Epithelial cell of proximal tubule (primary cell): ENCODE measurements at regions not wholly inside any gene's neighbourhood (a gene's known extent, or its start where the extent isn't known, plus 50 kb on each side); places are given as distances from the start of the nearest gene placed in this dataset.

ENCODE experiments used
- DNase-seq: peaks from one replicate; pipeline ENCODE4 v3.0.0-alpha.2; 2011; ENCODE audit warnings: low read depth
- H3K4me3 ChIP-seq: 2 replicates; pipeline ENCODE4 v1.5.1; 2011; ENCODE audit warnings: low read depth, mild to moderate bottlenecking, low read length
- CTCF ChIP-seq: conservative IDR thresholded peaks from 2 replicates; pipeline ENCODE4 v1.5.1; 2012; ENCODE audit warnings: low read depth, mild to moderate bottlenecking, low read length

- no peak for TF ChIP-seq CTCF
- no peak for DNase-seq
- no peak overlapping the region for H3K4me3 ChIP-seq
These were observed 179.4 kb upstream of the LRRN1 start for GRCh38 chr3:3619815-3620214.

GRCh38 chr3:3618623-3619022 is 180.6 kb upstream of the LRRN1 start:
- no peak overlapping the region for H3K4me3 ChIP-seq
- DNase-seq: no peak
- TF ChIP-seq CTCF: no peak

- DNase-seq: no peak
- no peak overlapping the region for H3K4me3 ChIP-seq
- no peak for TF ChIP-seq CTCF
These were observed 183.7 kb upstream of the LRRN1 start for GRCh38 chr3:3615533-3615932.

GRCh38 chr3:3610581-3611298 is 188.5 kb upstream of the LRRN1 start:
- H3K4me3 ChIP-seq: no peak overlapping the region
- TF ChIP-seq CTCF: no peak
- DNase-seq: no peak

GRCh38 chr3:3606321-3606720 is 192.9 kb upstream of the LRRN1 start:
- no peak overlapping the region for H3K4me3 ChIP-seq
- DNase-seq: no peak
- no peak for TF ChIP-seq CTCF

- TF ChIP-seq CTCF: no peak
- no peak for DNase-seq
- H3K4me3 ChIP-seq: no peak overlapping the region
These were observed 194.0 kb upstream of the LRRN1 start for GRCh38 chr3:3605226-3605625.

GRCh38 chr3:3603351-3603750 is 195.9 kb upstream of the LRRN1 start:
- no peak overlapping the region for H3K4me3 ChIP-seq
- no peak for DNase-seq
- no peak for TF ChIP-seq CTCF
